Endothelial cell of umbilical vein (primary cell): ENCODE measurements at regions not wholly inside any gene's neighbourhood (a gene's known extent, or its start where the extent isn't known, plus 50 kb on each side); places are given as distances from the start of the nearest gene placed in this dataset.

Source experiments
- BruUV-seq: library from RNA; stranded (reverse); fragments of 400-500 nt; replicated peaks from 2 replicates; lab custom pipeline; 2021; lab: Mats Ljungman, UMichigan
- CTCF ChIA-PET: fragments of 300-600, 350-600 bp; sonication (Branson Sonifier 250); formaldehyde crosslinking; loops from one replicate; lab custom pipeline; 2021; ENCODE audit warnings: antibody characterized with exemption, inconsistent platforms; lab: Charles Lee
- POLR2A ChIA-PET: fragments of 300-600, 350-600 bp; sonication (Branson Sonifier 250); formaldehyde crosslinking; loops from one replicate; lab custom pipeline; 2021; ENCODE audit warnings: antibody characterized with exemption, inconsistent platforms; lab: Charles Lee
- DNase-seq: peaks from one replicate; pipeline ENCODE4 v3.0.0-alpha.2; 2011; ENCODE audit warnings: low read depth, low spot score
- FAIRE-seq: peaks from 2 replicates; lab custom pipeline; 2011; peaks lifted over from hg19 to GRCh38; lab: Jason Lieb, UNC
- H2AFZ ChIP-seq: 2 replicates; pipeline ENCODE4 v1.6.0; 2012; ENCODE audit warnings: low read depth, low read length, control low read depth, inconsistent platforms
- H3K27ac ChIP-seq: 2 replicates; pipeline ENCODE4 v1.5.1; 2011; ENCODE audit warnings: low read depth, mild to moderate bottlenecking, control low read depth, low read length, moderate library complexity; ENCODE audit not compliant: insufficient read depth
- H3K27me3 ChIP-seq, 2 experiments: 2 replicates each; pipeline versions ENCODE4 v1.6.0 to v1.6.1; 2011; ENCODE audit warnings: low read length in 2 of 2, mixed read lengths in 1 of 2; ENCODE audit not compliant: control insufficient read depth in 2 of 2, insufficient read depth in 2 of 2
- H3K36me3 ChIP-seq, 2 experiments: 2 replicates in 1 of 2; 3 replicates in 1 of 2; pipeline ENCODE4 v1.5.1; 2011; ENCODE audit warnings: low read length in 2 of 2, mild to moderate bottlenecking in 1 of 2, moderate library complexity in 1 of 2; ENCODE audit not compliant: control insufficient read depth in 2 of 2, insufficient read depth in 2 of 2; ENCODE audit errors: extremely low read depth in 1 of 2
- H3K4me1 ChIP-seq: 3 replicates; pipeline ENCODE4 v1.5.1; 2011; ENCODE audit warnings: mild to moderate bottlenecking, low read length; ENCODE audit not compliant: control insufficient read depth, insufficient read depth; ENCODE audit errors: extremely low read depth
- H3K4me2 ChIP-seq: 2 replicates; pipeline ENCODE4 v1.6.1; 2011; ENCODE audit warnings: low read length, control low read depth, mixed read lengths; ENCODE audit not compliant: insufficient read depth
- H3K4me3 ChIP-seq, 3 experiments: fragments of 200-600 bp in 1 of 3; sonication (generic), shearing (Covaris generic) in 1 of 3; replicated peaks in 1 of 3; 2 replicates each; pipeline ENCODE4 v1.5.1; 2011 to 2016; ENCODE audit warnings: control low read depth in 3 of 3, low read length in 3 of 3, mild to moderate bottlenecking in 2 of 3, inconsistent platforms in 1 of 3, low read depth in 1 of 3, moderate library complexity in 1 of 3; ENCODE audit not compliant: insufficient read depth in 1 of 3
- H3K79me2 ChIP-seq: 2 replicates; pipeline ENCODE4 v1.6.0; 2012; ENCODE audit warnings: low read length, inconsistent platforms; ENCODE audit not compliant: control insufficient read depth, insufficient read depth
- H3K9ac ChIP-seq: replicated peaks from 2 replicates; pipeline ENCODE3; 2011; ENCODE audit warnings: low read length, control low read depth; ENCODE audit not compliant: insufficient read depth; ENCODE audit errors: extremely low read depth
- H3K9me1 ChIP-seq: replicated peaks from 3 replicates; pipeline ENCODE4 v1.6.0; 2011; ENCODE audit warnings: mild to moderate bottlenecking, low read length; ENCODE audit not compliant: control insufficient read depth, insufficient read depth; ENCODE audit errors: extremely low read depth
- H3K9me3 ChIP-seq: replicated peaks from 2 replicates; pipeline ENCODE4 v1.5.1; 2012; ENCODE audit warnings: low read length, inconsistent platforms; ENCODE audit not compliant: control insufficient read depth, insufficient read depth
- H4K20me1 ChIP-seq: replicated peaks from 2 replicates; pipeline ENCODE3; 2011; ENCODE audit warnings: mild to moderate bottlenecking, low read length; ENCODE audit not compliant: control insufficient read depth, insufficient read depth; ENCODE audit errors: extremely low read depth
- CTCF ChIP-seq, 2 donors: IDR thresholded peaks; 1 replicate in 1 of 2; 2 replicates in 1 of 2; pipeline ENCODE4 v1.5.1; 2011; ENCODE audit warnings: low read length in 2 of 2, mild to moderate bottlenecking in 2 of 2, moderate library complexity in 2 of 2, control low read depth in 1 of 2, inconsistent platforms in 1 of 2, low read depth in 1 of 2; ENCODE audit not compliant: insufficient read depth in 1 of 2; ENCODE audit errors: extremely low read depth in 1 of 2
- EZH2 ChIP-seq: IDR thresholded peaks from 2 replicates; pipeline ENCODE4 v1.6.1; 2012; ENCODE audit warnings: borderline replicate concordance, low read depth, mild to moderate bottlenecking, moderate library complexity, low read length, inconsistent platforms; ENCODE audit not compliant: severe bottlenecking
- FOS ChIP-seq: IDR thresholded peaks from 2 replicates; pipeline ENCODE4 v1.6.1; 2011; ENCODE audit warnings: mild to moderate bottlenecking, low read length, moderate library complexity, borderline replicate concordance; ENCODE audit not compliant: insufficient read depth
- GATA2 ChIP-seq: IDR thresholded peaks from 2 replicates; pipeline ENCODE4 v1.7.0; 2011; ENCODE audit warnings: low read depth, mild to moderate bottlenecking, moderate library complexity, mixed read lengths, low read length; ENCODE audit not compliant: insufficient read length, insufficient read depth
- JUN ChIP-seq: IDR thresholded peaks from 2 replicates; pipeline ENCODE4 v1.6.1; 2011; ENCODE audit warnings: borderline replicate concordance, low read depth; ENCODE audit not compliant: insufficient read length, insufficient read depth
- MAX ChIP-seq: IDR thresholded peaks from 2 replicates; pipeline ENCODE4 v1.6.1; 2011; ENCODE audit not compliant: insufficient read depth, insufficient read length
- MYC ChIP-seq: IDR thresholded peaks from one replicate; pipeline ENCODE4 v1.6.1; 2011; ENCODE audit warnings: mild to moderate bottlenecking, low read depth, low read length
- POLR2A ChIP-seq: IDR thresholded peaks from 2 replicates; pipeline ENCODE4 v1.6.1; 2012; ENCODE audit warnings: low read depth, mild to moderate bottlenecking, control low read depth, low read length
- POLR2AphosphoS5 ChIP-seq: IDR thresholded peaks from 2 replicates; pipeline ENCODE4 v1.6.1; 2012; ENCODE audit warnings: low read depth, mild to moderate bottlenecking, control low read depth, low read length, moderate library complexity; ENCODE audit not compliant: insufficient read depth
- dilution Hi-C: fragments of 300-500 bp; cut with MboI; formaldehyde crosslinking; loops from one replicate; pipeline ENCODE4 v1.15.0; 2019; ENCODE audit warnings: low sequenced_read_pairs; ENCODE audit not compliant: extremely low pct_ligation_motif_present
- intact Hi-C: fragments of 100-400 bp; cut with micrococcal nuclease; formaldehyde crosslinking; loops from one replicate; pipeline ENCODE4 v1.10.0; 2022

GRCh38 chr22:49720279-49720959 lies 107.3 kb downstream of the BRD1 start:
- Histone ChIP-seq H4K20me1 (no peaks in the 10 kb centered on the region), H3K79me2 (no peaks in the 10 kb centered on the region), H3K36me3 (no peaks in the 10 kb centered on the region), H3K4me3 (no peak overlapping the region), H3K4me1 (peaks cover 8% of the 10 kb centered on the region), H3K27me3 (peaks cover 0 to 5% of the 10 kb centered on the region in 2 experiments), H3K9me1 (no peaks in the 10 kb centered on the region), H3K9me3 (no peaks in the 10 kb centered on the region), H3K27ac (no peak overlapping the region), H2AFZ (no peak overlapping the region), H3K9ac (no peak overlapping the region), H3K4me2 (no peak overlapping the region)
- TF ChIP-seq MYC = no peak
- TF ChIP-seq POLR2AphosphoS5 = no peak
- no peak for TF ChIP-seq CTCF (IDR thresholded peaks at IDR 0.05; ENCODE audit: extremely low read depth in 1 of 2, insufficient read depth in 1 of 2, low read depth in 1 of 2, low read length in 2 of 2)
- no peak for TF ChIP-seq FOS
- TF ChIP-seq POLR2A = no peak
- TF ChIP-seq MAX = no peak
- TF ChIP-seq GATA2 = no peak
- no peak for TF ChIP-seq EZH2
- no peak for TF ChIP-seq JUN
- CTCF ChIA-PET = no interaction called here
- FAIRE-seq = no peak
- no TSS peak for BruUV-seq
- dilution Hi-C loops = no loop called here
- DNase-seq = no peak
- POLR2A ChIA-PET = no interaction called here
- intact Hi-C loops = loop anchor here (10.0 kb wide), 2 partner anchors 416 to 1146 kb away; no protein-coding TSS in a partner anchor
